Left renal pelvis (tissue), 4 donors: ENCODE measurements at regions not wholly inside any gene's neighbourhood (a gene's known extent, or its start where the extent isn't known, plus 50 kb on each side); places are given as distances from the start of the nearest gene placed in this dataset.
"Not testable (repeated sequence)": the region's sequence is repeated elsewhere in the genome, so short reads cannot be mapped to it uniquely, and the experiment has no call there.

Source experiments
- DNase-seq, 4 donors: peaks; one replicate each; pipeline ENCODE4 v3.0.0-alpha.2; 2013; ENCODE audit warnings: low read depth in 4 of 4, low spot score in 3 of 4

- no peak for DNase-seq
Observed at GRCh38 chr11:116390963-116391362, 381.8 kb downstream of the BUD13 start.

DNA sequence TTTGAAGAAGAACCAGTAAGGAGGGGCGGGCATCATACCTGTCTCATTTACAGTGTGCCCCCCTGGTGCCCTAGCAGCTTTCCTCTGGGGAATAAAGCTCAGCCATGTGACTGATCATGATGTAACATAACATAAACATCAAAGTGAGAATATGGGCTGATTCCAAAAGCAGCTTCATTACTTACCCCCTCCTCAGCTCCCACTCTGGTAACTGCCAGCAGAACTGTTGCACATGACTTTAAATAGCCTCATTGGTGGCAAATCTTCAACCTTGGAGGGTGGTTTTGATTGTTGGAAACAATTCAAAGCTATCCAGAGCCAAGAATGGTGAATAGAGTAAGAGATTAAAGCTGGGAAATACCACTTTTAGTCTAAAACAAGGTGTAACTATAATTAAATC is 384.6 kb downstream of the BUD13 start:
- DNase-seq: no peak

DNA sequence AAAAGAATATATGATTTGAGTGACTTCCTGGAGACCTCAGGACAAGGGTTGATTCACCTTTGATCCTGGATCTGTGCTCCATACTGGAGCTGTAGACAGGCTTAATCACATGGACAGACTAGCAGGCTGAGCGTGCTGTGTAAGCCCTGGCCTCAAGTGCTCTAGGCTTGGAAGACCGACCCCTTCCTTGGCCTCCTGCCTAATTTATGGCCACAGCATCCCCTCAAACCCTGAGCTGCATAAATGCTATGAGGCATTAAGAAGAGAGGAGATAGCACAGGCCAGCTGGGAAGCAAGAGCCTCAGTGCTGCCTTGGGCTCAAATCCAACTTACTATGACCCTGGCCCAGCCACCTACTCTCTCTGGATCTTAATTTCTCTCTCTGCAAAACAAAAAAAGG is 385.1 kb downstream of the BUD13 start:
- DNase-seq: no peak

DNA sequence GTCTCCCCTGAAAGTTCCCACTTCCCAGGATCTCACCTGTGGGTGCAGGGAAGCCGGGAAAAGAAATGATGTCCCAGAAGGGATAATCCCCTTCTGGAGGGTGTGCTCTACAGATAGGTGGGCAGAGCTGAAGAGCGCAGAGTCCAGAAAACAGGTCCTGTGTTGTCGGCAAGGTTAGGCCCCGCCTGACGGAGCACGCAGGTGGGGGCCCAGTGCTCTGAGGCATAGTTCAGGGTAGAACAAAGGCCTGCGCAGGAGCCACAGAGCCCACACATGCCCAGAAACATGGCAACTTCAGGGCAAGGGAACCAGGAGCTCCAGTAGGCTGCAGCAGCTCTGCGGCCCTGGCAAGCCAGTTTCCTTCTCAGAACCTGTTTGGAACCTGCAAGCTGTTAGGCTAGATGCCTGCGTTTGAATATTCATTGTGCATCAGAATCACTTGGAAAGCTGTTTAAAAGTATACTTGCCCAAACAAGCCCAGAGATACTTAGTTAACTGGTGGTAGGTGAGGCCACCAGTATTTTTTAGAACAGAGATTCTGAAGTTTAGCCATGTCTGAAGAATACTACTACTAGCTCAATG is 386.6 kb downstream of the BUD13 start:
- DNase-seq: no peak

DNA sequence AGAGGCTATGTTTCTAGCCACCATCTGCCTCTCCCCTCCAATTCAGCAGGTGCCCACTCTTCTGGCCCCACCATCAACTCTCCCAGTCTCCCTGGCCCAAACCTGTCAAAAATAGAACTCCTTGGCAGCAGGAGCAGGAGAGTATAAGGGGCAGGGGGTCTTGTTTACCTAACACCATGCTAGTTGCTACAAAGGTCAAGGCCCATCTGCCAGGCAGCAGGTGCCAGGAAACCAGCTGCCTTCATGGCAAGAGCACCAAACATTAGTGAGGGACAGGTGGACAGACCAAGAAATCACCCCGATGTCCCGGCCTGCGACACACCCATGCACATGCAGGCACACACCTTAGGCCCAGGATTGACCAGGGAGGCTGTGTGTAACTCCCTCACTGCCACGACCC is 387.9 kb downstream of the BUD13 start:
- no peak for DNase-seq

GRCh38 chr11:116384407-116384806 is 388.4 kb downstream of the BUD13 start:
- no peak for DNase-seq

DNA sequence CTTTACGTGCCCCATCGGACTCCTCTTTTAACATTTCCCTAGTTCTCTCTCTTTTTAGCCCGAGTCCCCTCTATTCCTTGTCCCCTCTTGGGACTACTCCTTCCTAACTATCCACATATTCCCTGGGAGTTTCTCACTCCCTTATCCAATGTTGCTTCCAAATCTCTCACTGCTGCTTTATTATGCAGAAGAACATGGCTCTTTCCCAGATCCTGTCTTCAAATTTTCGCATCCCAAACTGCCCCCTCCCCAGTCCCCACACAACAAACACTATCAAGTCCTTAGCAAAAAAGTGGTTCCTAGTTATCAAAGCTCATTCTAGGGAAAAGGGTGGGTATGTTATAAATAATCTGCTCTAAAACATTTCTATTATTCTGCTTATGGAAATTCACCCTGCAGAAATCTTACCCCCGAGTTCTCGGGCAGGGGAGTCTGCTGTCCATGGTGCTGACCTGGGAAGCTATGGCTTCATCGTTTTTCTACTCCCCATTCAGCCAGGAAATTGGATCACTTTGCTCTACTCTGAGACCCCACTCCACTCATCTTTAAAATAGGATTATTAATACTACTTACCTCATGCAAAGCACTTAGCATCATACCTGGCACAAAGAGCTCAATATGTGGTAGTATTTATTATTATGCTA is 393.5 kb downstream of the BUD13 start:
- DNase-seq: peak; percentile 26 to 53 (median 38)

- DNase-seq: no peak
Observed at GRCh38 chr11:116376547-116376946, 396.2 kb downstream of the BUD13 start.

GRCh38 chr11:116376054-116376453 is 396.7 kb downstream of the BUD13 start:
- DNase-seq: no peak

GRCh38 chr11:116375221-116375620 is 397.6 kb downstream of the BUD13 start:
- no peak for DNase-seq

DNA sequence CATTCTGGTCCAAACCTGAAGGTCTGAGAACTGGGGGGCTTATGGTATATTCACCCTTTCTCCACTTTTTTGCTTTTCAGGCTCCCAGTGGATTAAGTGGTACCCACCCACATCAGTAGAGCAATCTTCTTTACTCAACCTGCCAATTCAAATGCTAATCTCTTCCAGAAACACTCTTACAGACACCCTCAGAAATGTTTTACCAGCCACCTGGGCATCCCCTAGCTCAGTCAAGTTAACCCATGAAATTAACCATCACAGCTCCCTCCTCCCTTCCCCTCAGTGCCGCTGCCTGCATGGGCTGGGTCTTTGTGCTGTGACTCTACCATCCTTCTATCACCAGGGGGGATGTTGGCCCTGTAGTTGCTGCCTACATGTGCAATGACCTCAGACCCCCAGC is 398.7 kb downstream of the BUD13 start:
- DNase-seq: no peak

DNA sequence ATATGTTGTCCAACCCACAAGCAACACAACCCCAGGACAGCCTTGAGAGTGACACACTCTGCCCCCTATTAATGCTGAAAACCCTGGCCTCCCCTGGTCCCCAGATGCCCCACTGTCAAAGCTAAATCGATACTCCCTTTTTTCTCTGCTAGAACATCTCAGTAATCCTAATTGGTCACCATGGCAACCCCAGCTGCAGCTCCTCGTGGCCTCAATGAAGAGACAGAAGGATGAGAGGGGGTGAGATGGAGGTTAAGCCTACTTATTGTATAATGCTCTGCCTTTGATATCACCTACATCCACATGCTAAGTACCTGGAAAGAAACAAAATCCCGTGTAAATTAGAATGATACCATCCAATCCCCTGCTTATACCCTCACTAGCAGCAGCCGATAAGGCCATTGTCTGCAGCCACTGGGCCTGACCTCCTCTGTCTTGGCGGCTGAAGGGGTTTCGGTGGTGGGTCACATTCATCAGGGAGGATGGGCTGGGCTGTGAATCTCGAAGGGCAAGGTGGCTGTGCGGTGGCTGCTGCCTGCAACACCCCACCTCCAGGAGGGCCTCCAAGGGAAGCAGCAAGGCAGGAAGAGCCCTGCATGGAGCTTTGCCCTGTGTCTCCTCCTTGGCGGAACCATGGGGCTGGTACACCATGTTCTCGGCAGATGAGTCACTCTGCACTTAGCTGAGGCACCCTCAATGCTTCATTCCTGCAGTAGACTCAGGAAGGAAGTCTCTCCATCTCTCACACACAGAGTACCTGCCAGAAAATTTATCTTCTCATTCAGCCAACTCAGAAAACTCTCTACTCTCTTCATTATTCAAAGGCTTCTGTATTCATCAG is 399.5 kb downstream of the BUD13 start:
- no peak for DNase-seq

DNA sequence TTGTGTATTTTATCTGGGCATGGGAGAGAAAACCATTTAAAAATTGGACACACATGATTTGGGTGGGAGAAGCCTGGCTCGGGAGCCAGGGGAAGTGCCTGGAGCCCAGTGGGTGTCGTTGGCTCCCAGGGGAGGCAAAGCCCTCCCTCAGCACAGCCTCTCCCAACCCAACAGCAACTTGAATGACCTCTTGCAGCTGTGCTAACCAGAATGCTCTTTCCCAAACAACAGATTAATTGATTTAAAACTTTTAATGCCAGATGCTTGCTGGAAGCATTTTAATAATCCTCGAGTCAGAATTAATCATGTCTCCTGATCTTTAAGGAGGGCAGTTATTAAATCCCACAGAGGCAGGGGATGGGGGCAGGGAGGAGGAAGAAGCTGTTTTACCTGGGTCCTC is 401.6 kb downstream of the BUD13 start:
- no peak for DNase-seq

- DNase-seq: no peak
Observed at GRCh38 chr11:116368784-116369183, 404.0 kb downstream of the BUD13 start.

- DNase-seq: no peak
Observed at GRCh38 chr11:116366980-116367645, 405.7 kb downstream of the BUD13 start.

DNA sequence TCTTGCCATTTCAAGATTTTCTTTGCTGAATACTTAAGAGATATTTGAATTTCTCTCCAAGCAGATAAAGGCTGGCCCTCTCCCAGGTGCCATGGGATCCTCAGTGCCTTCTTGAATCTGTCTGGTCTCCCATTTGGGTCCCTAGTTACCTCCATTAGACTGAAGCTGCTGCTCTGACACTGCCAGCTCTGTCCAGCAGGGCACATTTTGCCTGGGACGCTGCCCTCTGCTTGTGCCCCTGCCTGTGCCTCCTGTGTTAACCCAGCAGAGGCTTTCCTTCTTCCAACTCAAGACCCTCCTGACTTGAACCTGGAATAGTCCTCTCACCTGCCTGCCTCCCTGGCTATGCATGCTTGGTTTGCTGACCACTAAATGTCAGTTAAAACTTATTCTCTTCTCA is 406.3 kb downstream of the BUD13 start:
- no peak for DNase-seq

- not testable (repeated sequence) for DNase-seq
Observed at GRCh38 chr11:116364925-116365324, 407.9 kb downstream of the BUD13 start.

GRCh38 chr11:116364348-116364747 is 408.4 kb downstream of the BUD13 start:
- DNase-seq: no peak

GRCh38 chr11:116360221-116360941 is 412.4 kb downstream of the BUD13 start:
- DNase-seq: no peak

GRCh38 chr11:116357784-116358544 is 414.8 kb downstream of the BUD13 start:
- DNase-seq: peak in 1 of 4 donors; percentile 37
